ENCODE measurements at regions not wholly inside any gene's neighbourhood (a gene's known extent, or its start where the extent isn't known, plus 50 kb on each side); places are given as distances from the start of the nearest gene placed in this dataset.

DNA sequence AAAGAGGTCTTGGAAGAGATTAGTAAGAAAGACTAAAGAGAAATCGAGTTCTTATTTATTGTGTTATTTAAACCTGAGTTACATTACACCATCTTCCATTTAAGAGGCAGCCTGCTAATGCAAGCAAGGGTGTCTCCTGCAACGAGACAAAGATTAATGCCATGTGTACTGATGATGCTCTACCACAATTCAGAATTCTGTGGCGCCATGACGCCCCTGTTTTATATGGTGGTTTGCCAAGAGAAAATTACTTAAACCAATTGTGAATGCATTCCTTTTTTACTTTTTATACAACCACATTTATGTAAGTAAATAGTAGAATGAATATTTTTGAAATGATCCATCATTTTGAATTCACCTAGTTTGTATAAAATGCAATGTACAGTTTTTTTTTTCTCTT is 356.1 kb upstream of the ZEB2 start:
- intact Hi-C loops (cut with DNase I), result no loop called here
- Histone ChIP-seq H3K36me3 (ENCODE audit: control insufficient read depth in 2 of 3, insufficient read depth in 3 of 3, low read length in 3 of 3) (no peaks in the 10 kb centered on the region), H3K27me3 (ENCODE audit: control insufficient read depth, insufficient read depth, low read length) (no peaks in the 10 kb centered on the region), H3K9ac (ENCODE audit: low read length in 3 of 3) (no peak overlapping the region), H3K27ac (ENCODE audit: low read depth in 2 of 2, low read length in 2 of 2) (no peak overlapping the region), H3K4me3 (ENCODE audit: low read length in 3 of 3) (no peak overlapping the region), H3K9me3 (ENCODE audit: control insufficient read depth in 2 of 3, insufficient read depth in 1 of 3, low read length in 3 of 3) (no peaks in the 10 kb centered on the region), H3K4me1 (ENCODE audit: control insufficient read depth in 2 of 3, insufficient read depth in 2 of 3, low read depth in 1 of 3, low read length in 3 of 3) (no peaks in the 10 kb centered on the region)
- FAIRE-seq, result no peak
- TF ChIP-seq, protein P1, sequence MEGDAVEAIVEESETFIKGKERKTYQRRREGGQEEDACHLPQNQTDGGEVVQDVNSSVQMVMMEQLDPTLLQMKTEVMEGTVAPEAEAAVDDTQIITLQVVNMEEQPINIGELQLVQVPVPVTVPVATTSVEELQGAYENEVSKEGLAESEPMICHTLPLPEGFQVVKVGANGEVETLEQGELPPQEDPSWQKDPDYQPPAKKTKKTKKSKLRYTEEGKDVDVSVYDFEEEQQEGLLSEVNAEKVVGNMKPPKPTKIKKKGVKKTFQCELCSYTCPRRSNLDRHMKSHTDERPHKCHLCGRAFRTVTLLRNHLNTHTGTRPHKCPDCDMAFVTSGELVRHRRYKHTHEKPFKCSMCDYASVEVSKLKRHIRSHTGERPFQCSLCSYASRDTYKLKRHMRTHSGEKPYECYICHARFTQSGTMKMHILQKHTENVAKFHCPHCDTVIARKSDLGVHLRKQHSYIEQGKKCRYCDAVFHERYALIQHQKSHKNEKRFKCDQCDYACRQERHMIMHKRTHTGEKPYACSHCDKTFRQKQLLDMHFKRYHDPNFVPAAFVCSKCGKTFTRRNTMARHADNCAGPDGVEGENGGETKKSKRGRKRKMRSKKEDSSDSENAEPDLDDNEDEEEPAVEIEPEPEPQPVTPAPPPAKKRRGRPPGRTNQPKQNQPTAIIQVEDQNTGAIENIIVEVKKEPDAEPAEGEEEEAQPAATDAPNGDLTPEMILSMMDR (IDR thresholded peaks at IDR 0.05; ENCODE audit: borderline replicate concordance, extremely low read depth, insufficient read depth), result no peak
- DNase-seq, result no peak

DNA sequence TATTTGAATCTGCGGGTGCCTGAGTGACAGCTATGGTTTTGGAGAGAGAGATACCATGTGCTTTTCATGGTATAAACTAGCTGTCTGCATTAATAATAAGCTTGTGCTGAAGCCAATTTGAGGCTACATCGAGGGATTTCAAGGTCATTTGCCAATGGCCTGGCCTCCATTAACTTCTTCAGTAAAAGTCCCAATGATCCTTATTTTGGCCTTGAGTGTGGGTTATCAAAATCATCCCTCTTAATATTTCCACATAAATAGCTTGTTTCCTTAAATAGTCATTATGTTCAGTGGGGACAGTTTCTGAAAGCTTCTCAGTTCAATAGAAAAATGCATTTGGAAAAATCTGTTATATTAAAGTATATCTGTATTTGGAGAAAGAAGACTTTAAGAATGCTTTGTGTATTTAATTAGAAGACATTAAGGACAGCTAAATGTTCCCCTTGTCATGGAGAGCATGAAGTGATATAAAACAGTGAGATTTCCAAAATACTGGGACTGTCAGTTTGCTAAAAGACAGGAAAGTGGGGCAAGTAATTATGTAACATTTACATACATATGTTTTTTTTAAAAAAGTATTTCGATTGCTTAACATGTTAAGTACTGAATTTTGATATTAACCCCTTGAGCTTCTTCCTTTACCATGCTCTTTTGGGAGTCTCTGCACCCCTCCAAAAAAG is 355.5 kb upstream of the ZEB2 start:
- intact Hi-C loops (cut with DNase I), result no loop called here
- Histone ChIP-seq H3K27me3 (ENCODE audit: control insufficient read depth, insufficient read depth, low read length) (no peaks in the 10 kb centered on the region), H3K9ac (ENCODE audit: low read length in 3 of 3) (no peak overlapping the region), H3K27ac (ENCODE audit: low read depth in 2 of 2, low read length in 2 of 2) (no peak overlapping the region), H3K9me3 (ENCODE audit: control insufficient read depth in 2 of 3, insufficient read depth in 1 of 3, low read length in 3 of 3) (no peaks in the 10 kb centered on the region), H3K36me3 (ENCODE audit: control insufficient read depth in 2 of 3, insufficient read depth in 3 of 3, low read length in 3 of 3) (no peaks in the 10 kb centered on the region), H3K4me3 (ENCODE audit: low read length in 3 of 3) (no peak overlapping the region), H3K4me1 (ENCODE audit: control insufficient read depth in 2 of 3, insufficient read depth in 2 of 3, low read depth in 1 of 3, low read length in 3 of 3) (no peaks in the 10 kb centered on the region)
- TF ChIP-seq, protein P1 (IDR thresholded peaks at IDR 0.05; ENCODE audit: borderline replicate concordance, extremely low read depth, insufficient read depth), result no peak
- DNase-seq (no peak), FAIRE-seq (no peak)

DNA sequence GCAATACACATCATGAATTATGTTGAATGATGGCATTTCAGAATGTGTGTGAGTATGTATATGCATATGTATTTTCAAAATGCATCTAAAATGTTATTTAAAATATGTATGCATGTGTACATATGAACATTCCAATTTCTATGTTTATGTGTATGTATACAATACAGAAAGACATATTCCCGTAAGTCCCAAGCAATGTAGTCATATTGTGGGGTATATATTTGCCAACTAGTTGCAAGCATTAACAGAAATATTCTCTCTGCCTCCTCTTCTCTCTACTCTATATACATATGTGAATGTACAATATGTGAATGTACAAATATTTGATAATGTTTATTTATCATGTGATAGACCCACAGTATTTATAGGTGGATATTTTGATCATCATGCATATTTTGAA is 345.8 kb upstream of the ZEB2 start:
- FAIRE-seq (no peak), DNase-seq (no peak)
- no peaks in the 10 kb centered on the region for H3K4me1 ChIP-seq (ENCODE audit: control insufficient read depth in 2 of 3, insufficient read depth in 2 of 3, low read depth in 1 of 3, low read length in 3 of 3)
- H3K9me3 ChIP-seq (ENCODE audit: control insufficient read depth in 2 of 3, insufficient read depth in 1 of 3, low read length in 3 of 3), result no peaks in the 10 kb centered on the region
- no peak overlapping the region for H3K9ac ChIP-seq (ENCODE audit: low read length in 3 of 3)
- no peaks in the 10 kb centered on the region for H3K27me3 ChIP-seq (ENCODE audit: control insufficient read depth, insufficient read depth, low read length)
- H3K4me3 ChIP-seq (ENCODE audit: low read length in 3 of 3), result no peak overlapping the region
- H3K36me3 ChIP-seq (ENCODE audit: control insufficient read depth in 2 of 3, insufficient read depth in 3 of 3, low read length in 3 of 3), result no peaks in the 10 kb centered on the region
- H3K27ac ChIP-seq (ENCODE audit: low read depth in 2 of 2, low read length in 2 of 2), result no peak overlapping the region
- intact Hi-C loops (cut with DNase I), result no loop called here
- TF ChIP-seq, protein P1 (IDR thresholded peaks at IDR 0.05; ENCODE audit: borderline replicate concordance, extremely low read depth, insufficient read depth), result no peak

DNA sequence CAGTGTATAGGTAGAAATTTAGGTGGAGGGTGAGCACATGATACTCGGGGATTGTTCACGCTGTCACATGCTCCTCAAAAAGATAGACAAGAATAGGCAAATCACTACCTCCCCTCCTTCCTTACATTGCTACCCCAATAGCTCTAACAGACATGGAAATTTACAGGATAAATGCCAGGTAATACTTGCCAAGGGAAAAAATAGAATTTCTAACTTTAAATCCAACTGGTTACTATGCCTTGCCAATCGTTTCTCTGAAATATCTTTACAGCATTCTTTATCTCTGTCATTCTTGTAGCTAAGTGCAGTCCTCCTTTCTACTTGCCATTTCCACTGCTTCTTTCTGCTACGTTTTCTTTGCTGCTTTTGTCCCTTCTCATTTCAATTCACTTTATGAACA is 339.8 kb upstream of the ZEB2 start:
- Histone ChIP-seq H3K9ac (ENCODE audit: low read length in 3 of 3) (no peak overlapping the region), H3K9me3 (ENCODE audit: control insufficient read depth in 2 of 3, insufficient read depth in 1 of 3, low read length in 3 of 3) (peaks cover 0 to 5% (median 0%) of the 10 kb centered on the region in 3 donors), H3K4me1 (ENCODE audit: control insufficient read depth in 2 of 3, insufficient read depth in 2 of 3, low read depth in 1 of 3, low read length in 3 of 3) (no peaks in the 10 kb centered on the region), H3K4me3 (ENCODE audit: low read length in 3 of 3) (no peak overlapping the region), H3K27ac (ENCODE audit: low read depth in 2 of 2, low read length in 2 of 2) (no peak overlapping the region), H3K36me3 (ENCODE audit: control insufficient read depth in 2 of 3, insufficient read depth in 3 of 3, low read length in 3 of 3) (no peaks in the 10 kb centered on the region), H3K27me3 (ENCODE audit: control insufficient read depth, insufficient read depth, low read length) (no peaks in the 10 kb centered on the region)
- FAIRE-seq (no peak), DNase-seq (no peak)
- TF ChIP-seq, protein P1 (IDR thresholded peaks at IDR 0.05; ENCODE audit: borderline replicate concordance, extremely low read depth, insufficient read depth), result no peak
- intact Hi-C loops (cut with DNase I), result no loop called here

Data from kidney (tissue), 13 donors.